CD4-positive, alpha-beta T cell treated with Interleukin-4 for 4 hours (primary cell): ENCODE measurements at regions not wholly inside any gene's neighbourhood (a gene's known extent, or its start where the extent isn't known, plus 50 kb on each side); places are given as distances from the start of the nearest gene placed in this dataset.
"Not testable (repeated sequence)": the region's sequence is repeated elsewhere in the genome, so short reads cannot be mapped to it uniquely, and the experiment has no call there.

ENCODE experiments used
- DNase-seq: peaks from one replicate; pipeline ENCODE4 v3.0.0-alpha.2; 2020

DNA sequence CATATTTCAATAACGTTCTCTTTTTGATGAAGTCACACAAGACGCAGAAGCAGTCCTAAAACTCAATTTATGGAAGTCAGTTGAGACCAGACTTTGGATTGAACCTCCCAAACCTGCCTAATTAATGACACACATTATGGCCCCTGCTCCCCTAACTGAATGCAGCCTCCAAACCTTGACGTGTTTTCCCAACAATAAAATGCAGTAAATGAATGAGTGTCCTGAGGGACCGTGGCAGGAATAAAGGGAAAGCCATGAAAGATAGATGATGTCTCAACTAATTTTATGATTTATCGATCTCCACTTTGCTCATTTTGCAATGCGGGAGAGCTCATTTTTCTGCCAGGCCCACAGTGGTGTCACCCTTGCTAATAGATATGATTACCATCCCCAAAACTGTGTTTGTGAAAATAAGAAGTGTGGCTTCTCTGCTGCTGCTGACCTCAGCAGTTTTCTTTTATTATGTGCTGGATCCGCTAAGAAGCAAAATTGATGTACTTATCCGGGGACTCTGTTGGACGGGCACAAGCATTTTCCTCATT is 189.9 kb downstream of the NPIPA8 start:
- not testable (repeated sequence) for DNase-seq

DNA sequence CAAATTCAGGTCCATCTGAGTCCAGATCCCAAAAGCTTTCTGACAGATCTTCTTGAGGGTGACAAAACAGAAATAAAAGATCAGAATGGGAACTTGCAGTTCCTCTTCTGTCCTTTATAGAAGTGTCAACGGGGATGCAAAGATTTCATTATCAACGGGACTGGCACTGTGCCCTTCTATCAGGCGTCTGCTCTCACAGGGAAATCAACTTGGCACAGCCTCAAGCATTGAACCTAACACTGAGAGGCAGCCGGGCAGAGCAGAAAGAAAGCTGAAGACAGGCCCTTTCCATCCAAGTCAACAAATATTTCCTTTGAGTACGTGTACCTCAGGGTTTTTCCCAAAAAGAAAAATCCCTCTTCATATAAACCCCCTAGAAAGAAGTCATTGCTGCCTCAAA is 194.5 kb downstream of the NPIPA8 start:
- not testable (repeated sequence) for DNase-seq

DNA sequence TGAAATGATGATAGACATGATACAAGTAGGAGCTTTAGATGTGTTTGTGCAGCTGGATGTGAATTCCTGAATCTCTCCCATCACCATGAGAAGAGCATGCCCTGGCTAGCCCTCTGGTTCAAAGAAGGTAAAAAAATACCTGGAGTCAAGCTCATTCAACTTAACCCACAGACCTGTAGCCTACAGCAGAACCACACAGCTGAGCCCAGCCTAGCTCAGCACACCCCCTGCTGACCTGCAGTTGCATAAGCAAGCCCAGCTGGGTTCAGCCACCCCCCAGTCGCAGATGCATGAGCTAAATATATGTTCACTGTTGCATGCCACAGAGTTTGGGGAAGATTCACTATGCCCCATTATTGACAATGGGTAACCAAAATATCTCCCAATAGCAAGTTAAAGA is 200.2 kb downstream of the NPIPA8 start:
- not testable (repeated sequence) for DNase-seq

DNA sequence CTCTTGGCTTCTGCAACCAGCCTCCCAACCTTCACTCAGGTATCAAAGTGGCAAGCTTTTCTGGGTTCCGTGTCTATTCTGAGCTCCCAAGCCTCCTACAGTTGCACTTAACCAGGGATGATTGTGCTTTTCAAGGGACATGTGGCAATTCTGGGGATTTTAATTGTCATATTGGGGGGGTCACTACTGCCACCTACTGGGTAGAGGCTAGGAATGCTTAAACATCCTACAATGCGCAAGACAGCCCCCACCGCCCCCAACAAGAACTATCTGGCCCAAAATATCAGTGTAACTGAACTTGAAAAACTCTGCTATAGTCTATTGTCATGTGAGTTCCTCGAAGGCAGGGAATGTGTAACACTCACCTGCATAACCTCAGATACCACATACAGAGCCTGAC is 201.5 kb downstream of the NPIPA8 start:
- not testable (repeated sequence) for DNase-seq

DNA sequence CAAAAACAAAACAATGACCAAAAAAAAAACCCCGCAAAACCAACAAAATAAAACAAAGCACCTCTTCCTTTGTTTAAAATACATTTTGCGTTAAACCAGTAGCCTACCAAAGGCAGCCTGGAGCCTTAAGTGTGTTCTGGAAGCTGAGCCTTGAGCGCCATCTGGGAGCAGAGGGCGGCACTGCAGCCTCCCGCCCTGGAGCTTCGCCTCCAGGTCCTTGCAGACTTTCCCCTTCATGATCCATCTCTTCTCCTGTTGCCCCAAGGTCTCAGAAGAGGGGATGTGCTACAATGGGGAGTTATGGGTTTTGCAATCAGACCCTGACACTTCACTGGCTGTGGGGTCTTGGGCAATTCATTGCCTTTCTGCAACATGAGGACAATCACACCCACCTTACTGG is 204.9 kb downstream of the NPIPA8 start:
- not testable (repeated sequence) for DNase-seq

DNA sequence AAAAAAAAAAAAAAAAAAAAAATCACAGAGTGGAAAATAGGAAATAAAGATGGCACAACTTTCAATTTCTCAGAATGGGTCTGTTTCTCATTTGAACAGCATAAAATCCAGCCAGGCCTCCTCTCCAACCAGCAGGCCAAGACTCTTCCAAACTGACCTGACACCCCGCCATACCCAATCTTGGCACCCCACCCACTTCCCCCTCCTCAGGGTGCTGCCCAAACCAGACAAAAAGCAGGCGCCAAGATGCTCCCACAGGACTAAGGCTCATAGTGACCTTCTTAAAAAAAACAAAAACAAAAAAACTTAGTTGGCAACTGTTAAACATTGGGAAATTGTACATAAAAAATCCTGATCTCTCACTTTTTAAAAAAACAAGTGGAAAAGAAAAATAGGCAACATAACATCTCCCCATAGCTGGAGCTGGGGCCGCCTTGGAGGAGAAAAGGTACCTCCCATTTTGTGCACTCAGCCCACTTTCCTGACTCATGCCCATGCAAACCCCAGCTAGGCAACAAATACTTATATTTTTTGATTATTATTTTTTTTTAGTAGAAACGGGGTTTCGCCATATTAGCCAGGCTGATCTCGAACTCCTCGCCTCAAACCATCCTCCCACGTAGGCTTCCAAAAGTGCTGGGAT is 205.9 kb downstream of the NPIPA8 start:
- not testable (repeated sequence) for DNase-seq

DNA sequence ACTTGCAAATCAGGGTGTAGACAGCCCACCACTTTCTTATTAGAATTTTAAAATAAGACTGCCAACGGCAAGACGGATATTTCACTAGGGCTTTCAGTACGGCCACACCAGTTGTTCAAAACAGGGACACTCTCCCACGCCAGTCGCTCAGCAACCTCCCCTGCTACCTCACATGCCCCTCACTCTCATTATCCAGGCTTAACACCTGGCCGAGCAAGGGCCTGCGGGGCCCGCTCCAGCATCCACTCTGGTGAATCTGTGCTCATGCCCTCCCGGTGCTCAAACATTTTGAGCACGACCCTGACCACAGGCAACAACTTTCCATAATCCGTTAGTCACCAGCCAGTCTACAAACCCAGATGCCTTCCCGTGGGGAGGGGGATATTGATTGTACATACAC is 209.5 kb downstream of the NPIPA8 start:
- not testable (repeated sequence) for DNase-seq

DNA sequence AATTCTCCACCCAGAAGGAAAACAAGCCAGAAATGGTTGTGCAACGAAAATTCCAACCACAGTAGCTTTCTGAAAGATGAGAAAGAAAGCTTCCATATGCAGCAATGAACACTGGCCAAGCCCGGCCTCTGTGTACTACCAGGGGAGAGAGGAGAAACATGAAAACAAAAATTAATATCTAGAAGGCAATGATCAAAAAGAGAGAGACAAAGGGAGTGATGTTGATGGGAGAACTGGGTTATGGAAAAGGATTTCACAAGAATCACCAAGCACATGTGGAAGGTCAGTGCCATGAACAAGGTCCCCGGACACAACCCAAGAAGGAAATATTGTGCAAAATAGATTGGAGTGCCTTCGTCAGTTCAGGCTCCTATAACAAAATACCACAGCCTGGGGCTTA is 217.4 kb downstream of the NPIPA8 start:
- DNase-seq, result not testable (repeated sequence)

DNA sequence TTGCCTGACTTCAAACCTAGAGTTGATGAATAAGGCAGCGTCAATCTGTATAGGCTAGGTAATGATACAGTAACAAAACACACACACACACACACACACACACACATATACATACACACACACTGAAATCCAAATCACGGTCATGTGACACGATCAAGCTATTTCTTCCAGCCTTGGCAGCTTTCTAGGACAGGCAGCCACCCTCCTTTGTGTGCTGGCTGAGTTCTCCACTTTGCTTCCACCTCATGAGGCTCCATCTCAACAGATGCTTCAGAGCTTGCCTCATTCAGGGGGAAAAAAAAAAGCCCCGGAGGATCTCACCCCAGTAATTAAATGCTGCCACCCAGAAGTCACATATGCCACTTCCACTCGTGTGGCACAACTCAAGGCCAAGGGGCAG is 217.9 kb downstream of the NPIPA8 start:
- DNase-seq, result not testable (repeated sequence)

DNA sequence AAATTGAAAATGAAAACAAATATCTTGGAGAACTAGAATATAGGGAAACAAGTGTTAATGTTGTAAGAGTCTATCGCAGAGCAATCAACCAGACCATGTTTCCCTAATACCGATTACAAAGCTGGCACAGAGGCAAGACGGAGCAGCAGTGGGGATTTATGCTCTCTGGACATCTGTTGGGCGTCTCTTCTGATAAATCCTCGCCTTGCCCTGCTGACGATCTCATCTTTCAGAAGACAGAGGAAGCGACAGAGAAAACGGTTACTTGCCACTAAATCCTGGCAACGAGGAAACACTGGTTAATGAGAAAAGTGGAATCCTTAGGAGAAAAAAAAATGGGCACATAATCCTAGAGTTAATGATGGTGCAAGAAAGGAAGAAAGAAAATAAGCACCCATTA is 218.5 kb downstream of the NPIPA8 start:
- not testable (repeated sequence) for DNase-seq

DNA sequence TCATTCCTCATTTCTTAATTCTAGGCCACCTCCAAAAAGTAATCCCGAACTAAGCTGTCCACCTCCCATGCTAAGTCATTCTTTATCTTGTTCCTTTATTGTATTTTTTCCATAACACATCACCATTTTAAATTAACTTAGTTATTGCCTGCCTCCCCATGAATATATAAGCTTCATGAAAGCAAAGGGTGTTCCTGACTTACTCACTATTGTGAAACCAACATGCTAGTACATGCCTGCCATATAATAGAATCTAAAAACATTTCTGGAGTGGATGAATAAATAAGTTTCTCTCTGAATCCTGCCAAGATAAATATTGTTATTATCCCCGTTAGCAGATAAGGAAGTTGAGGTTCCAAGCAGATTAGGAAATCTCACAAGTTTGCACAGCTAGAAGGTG is 232.1 kb downstream of the NPIPA8 start:
- not testable (repeated sequence) for DNase-seq

DNA sequence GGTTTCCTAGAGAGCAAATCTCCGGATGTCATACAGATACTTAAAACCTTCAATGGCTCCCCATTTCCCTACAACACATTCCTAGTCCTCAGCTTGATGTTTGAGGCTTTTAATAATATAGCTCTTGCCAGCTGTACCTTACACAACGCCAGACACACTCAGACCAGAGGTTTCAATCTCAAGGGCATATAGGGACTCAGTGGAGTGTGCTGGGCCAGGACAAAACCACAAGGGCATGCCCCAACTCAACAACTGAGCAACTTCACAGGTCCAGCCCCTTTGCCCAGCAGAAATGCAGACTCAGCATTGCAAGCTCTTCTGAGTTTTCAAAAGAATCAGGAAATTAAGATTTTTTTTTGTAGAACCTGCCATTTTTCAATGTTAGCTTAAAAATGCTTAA is 235.5 kb downstream of the NPIPA8 start:
- not testable (repeated sequence) for DNase-seq

DNA sequence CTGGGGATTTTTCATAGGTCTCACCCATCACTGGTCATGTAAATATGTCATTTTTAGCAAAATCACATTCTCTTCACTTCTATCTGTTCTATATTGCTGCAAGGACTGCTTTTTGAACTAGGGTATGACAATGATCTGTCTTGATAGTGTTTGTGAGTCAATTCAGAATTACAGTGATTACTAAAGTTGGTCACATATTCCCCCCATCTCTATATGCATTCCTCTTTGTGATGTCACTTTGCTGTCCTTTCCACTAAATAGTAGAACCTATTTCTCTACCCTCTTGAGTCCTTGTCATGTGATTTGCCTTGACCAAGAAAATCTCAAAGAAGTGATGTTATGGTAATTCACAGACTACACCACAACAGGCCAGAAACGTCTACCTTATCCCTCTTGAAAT is 243.9 kb downstream of the NPIPA8 start:
- DNase-seq, result not testable (repeated sequence)

DNA sequence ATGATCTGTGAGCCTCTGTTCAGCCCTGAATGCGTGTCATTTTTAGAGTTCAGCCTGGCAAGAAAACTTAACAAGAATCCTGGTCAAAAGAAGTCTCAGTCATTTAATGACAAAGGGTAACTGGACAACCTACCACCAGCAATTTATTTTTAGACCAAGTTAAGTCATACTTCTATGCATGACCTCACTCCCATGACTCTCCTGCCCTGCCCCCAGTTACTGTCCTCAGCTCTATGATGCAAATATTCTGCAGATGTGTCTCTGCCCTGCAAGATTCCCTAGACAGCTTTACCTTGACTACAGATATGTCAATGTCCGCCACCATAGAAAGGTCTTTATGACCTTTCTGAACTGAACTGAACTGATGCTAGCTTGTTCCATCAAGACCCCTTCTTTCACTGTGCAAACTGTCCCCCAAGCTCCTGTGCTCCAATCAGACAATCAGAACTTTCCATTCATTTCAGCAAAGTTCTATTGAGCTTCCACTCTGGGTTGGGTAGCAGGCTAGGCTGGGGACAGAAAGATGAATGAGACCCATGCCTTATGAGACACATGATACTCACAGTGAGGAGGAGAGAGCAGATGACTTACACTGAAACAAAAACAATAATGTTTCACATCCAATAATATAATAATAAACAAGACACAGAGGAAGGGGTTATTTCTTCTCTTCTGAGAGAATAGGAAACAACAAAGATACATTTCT is 255.7 kb downstream of the NPIPA8 start:
- DNase-seq, result not testable (repeated sequence)

DNA sequence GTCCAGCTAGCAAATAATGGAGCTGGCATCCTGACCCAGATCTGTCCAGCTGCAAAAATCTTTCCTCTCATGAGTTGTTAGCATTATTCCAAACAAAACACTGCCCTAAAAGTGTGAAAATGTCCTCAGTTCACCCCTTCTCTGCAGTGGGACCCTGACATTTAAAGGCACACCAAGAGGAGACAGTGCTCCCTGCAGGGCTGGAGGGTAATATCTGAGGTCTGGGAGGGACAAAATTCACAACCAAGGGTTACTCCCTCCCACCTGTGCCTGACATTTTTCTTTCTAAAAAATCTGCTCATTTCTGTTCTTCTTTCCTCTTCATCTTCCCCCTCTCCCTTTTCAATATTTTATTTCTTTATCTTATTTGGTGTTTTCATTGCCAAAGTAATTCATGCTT is 258.6 kb downstream of the NPIPA8 start:
- DNase-seq, result not testable (repeated sequence)

DNA sequence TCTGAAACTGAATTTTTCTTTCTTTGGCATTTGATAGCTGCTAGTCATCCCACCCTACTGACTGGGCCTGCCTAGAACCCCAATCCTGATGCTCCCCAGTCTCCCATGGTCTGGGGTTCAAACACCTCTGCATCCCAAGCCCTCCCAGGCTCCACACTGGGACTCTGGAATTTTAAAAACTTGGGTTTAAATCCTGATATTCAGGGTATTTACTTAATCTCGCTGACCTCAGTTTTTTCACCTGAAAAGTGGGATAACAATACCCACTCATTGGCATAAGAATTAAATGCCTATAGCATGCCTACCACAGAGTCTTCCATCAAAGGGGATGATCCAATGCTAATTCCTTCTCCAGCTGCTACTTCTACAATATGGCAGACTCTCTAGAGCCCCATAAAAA is 264.4 kb downstream of the NPIPA8 start:
- no peak for DNase-seq

DNA sequence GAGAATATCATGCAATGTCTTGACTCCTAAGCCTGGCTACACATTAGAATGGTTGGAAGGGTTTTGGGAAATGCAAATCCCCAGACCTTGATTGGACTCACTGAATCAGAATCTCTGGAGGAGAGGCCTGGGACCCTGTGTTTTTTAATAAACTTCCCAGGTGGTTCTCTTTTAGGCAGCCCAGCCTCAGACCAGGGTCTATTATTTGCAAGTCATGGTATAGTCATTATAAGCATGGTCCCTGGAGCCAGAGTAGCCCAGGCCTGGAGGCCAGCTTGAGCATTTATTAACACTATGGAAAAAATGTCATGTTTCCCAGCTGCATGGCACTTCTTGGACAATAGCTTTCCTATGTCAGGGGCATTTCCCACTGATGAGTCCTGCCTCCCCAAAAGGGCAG is 266.9 kb downstream of the NPIPA8 start:
- no peak for DNase-seq

DNA sequence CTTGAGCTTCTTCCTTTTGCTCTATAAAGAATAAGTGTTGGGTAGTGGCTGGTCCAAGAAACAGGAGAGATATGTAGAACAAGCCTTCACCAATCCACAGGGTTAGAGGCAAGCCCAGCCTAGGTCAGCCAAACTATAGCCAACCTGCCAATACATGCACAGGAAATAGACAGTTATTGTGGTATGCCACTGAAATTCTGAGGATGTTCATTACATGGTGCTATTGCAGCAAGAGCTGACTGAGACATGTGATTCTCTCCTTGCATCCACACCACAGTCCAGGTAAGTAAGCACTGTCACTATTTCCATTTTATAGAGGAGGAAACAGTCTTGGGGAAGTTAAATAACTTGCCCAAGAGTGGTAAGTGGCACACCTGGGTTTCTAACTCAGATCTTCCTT is 268.1 kb downstream of the NPIPA8 start:
- no peak for DNase-seq

DNA sequence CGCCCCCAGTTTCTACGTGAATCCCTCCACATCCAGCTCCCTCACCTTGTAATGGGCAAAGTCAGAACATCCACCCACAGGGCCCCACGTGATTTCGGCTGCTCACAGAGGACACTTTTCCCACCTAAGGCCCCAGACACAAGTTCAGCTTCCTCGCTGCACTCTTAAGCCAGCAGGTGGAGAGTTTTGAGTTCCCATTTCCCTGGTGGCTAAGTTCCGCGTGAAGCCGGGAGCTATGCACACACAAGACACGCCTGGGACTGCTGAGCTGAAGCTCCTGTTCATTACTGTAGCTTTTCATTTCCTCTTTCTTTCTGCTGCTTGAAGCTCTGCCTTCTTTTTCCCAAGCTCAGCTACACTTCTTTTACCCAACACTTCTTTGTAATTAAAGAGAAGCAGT is 273.8 kb downstream of the NPIPA8 start:
- DNase-seq, result no peak

DNA sequence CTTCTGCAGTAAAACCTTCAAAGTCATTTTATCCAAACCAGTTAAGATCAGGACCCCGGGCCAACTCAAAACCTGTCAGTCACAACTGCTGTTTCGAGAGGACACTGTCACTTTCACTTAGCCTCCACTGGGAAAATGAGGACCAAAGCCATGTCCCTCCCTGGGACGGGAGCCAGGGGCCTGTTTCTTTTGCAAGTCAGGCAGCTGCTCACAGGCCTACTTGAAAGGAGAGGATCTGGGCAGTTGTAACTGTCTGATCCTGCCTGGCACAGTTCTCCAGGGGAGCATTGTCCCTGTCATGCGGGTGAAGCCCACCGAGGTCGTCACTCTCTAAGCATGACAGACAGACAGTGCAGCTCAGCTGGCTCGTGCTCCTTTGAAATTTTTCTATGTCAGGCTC is 276.2 kb downstream of the NPIPA8 start:
- no peak for DNase-seq

DNA sequence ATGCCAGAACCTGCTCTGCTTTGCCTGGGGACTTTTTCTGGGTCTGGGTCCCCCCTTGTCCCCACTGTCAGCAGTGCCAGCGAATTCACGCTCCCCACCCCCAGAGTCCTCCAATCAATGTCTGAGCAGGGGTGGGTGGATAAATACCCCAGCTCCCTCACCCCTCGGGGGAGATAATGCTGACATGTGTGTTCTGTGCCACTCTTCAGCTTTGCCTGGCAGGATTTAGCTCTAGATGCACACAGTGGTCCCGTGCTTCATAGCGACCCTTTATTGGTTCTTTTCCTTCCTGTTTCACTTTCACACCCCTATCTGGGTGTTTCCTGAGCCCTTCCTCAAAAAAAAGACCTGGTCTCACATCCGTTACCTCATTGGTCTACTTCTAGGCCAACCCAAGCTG is 277.0 kb downstream of the NPIPA8 start:
- no peak for DNase-seq

DNA sequence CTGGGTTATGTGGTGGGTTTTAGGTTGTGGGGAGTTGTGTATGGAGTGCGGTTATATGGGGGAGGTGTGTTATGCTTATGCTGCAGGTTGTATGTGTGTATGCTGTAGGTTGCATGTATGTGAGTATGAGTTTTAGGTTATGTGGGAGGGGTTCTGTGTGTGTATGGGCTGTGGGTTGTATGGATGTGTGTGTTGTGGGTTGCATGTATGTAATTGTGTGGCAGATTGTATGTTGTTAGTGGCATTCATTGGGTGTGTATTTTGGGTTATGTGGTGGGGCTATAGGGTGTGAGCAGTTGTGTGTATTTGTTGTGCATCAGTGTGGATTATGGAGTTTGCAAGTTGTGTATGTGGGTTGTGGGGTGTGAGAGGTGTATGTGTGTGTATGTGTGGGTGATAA is 277.4 kb downstream of the NPIPA8 start:
- no peak for DNase-seq

DNA sequence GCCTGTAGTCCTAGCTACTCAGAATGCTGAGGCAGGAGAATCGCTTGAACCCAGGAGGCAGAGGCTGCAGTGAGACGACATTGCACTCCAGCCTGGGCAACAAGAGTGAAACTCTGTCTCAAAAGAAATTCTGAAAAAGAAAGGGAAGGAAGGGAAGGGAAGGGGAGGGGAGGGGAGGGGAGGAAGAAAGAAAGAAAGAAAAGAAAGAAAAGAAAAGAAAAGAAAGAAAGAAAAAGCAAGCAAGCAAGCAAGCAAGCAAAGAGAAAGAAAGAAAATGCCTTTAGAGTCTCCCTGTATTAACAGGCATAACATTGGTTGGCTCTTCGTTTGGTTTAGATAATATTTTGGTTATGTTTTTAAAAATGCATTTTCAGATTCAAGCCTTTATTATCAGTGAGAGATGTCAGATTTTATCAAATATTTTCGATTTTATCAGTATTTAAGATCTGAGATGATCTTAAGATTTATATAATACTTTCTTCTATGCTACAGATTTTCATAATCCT is 281.1 kb downstream of the NPIPA8 start:
- DNase-seq, result no peak

DNA sequence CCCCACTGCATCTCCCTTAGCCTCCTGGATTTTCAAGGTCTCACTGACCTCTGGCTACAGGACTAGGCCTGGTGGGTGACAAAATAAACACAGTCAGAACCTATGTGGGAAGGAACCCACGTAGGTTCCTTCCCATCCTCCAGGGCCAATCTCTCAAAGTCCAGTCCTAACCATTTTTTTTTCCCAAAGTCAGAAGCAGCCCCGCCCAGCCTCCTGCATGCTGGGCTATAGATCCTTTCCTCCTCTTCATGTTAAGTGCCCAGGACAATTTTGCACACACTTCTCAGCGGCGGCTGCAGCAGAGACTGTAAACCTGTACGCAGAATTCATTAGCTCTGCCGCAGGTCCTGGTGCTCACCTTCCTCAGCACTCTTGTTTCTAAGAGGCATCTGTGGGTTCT is 285.8 kb downstream of the NPIPA8 start:
- no peak for DNase-seq
